RPMI7951 (cell line): ENCODE measurements at regions not wholly inside any gene's neighbourhood (a gene's known extent, or its start where the extent isn't known, plus 50 kb on each side); places are given as distances from the start of the nearest gene placed in this dataset.
"Not testable (repeated sequence)": the region's sequence is repeated elsewhere in the genome, so short reads cannot be mapped to it uniquely, and the experiment has no call there.

ENCODE experiments used
- DNase-seq: peaks from one replicate; pipeline ENCODE4 v3.0.0-alpha.2; 2012; ENCODE audit warnings: low read depth

- no peak for DNase-seq
Measured at GRCh38 chr4:100034023-100034664, 84.1 kb upstream of the H2AZ1 start.

GRCh38 chr4:100026066-100026465 is 76.0 kb upstream of the H2AZ1 start:
- DNase-seq = no peak

- no peak for DNase-seq
Measured at GRCh38 chr4:100023800-100024199, 73.7 kb upstream of the H2AZ1 start.

- no peak for DNase-seq
Measured at GRCh38 chr4:100022792-100023222, 72.7 kb upstream of the H2AZ1 start.

GRCh38 chr4:100019821-100020220 is 69.7 kb upstream of the H2AZ1 start:
- DNase-seq = no peak

- no peak for DNase-seq
Measured at GRCh38 chr4:100017637-100018310, 67.7 kb upstream of the H2AZ1 start.

GRCh38 chr4:100016191-100016590 is 66.1 kb upstream of the H2AZ1 start:
- no peak for DNase-seq

GRCh38 chr4:100014616-100015015 is 64.5 kb upstream of the H2AZ1 start:
- no peak for DNase-seq

GRCh38 chr4:100009490-100009889 is 59.4 kb upstream of the H2AZ1 start:
- DNase-seq = no peak

- peak; percentile 0 for DNase-seq
Measured at GRCh38 chr4:100008048-100008447, 58.0 kb upstream of the H2AZ1 start.

GRCh38 chr4:100006161-100006560 is 56.1 kb upstream of the H2AZ1 start:
- not testable (repeated sequence) for DNase-seq
